Esophagus (tissue), 2 donors: ENCODE measurements at regions not wholly inside any gene's neighbourhood (a gene's known extent, or its start where the extent isn't known, plus 50 kb on each side); places are given as distances from the start of the nearest gene placed in this dataset.

Source experiments
- H3K27ac ChIP-seq, 2 donors: one replicate each; pipeline ENCODE4 v1.5.1; 2013; ENCODE audit warnings: low read depth in 2 of 2, mild to moderate bottlenecking in 2 of 2, inconsistent platforms in 1 of 2, low read length in 1 of 2, moderate library complexity in 1 of 2
- H3K27me3 ChIP-seq, 2 donors: one replicate each; pipeline ENCODE4 v1.6.1; 2013; ENCODE audit warnings: low read length in 2 of 2, control low read depth in 1 of 2, mild to moderate bottlenecking in 1 of 2; ENCODE audit not compliant: insufficient read depth in 2 of 2, control insufficient read depth in 1 of 2
- H3K36me3 ChIP-seq, 2 donors: one replicate each; pipeline ENCODE4 v1.6.1; 2013; ENCODE audit warnings: low read length in 1 of 2; ENCODE audit not compliant: control insufficient read depth in 2 of 2, insufficient read depth in 2 of 2
- H3K4me1 ChIP-seq, 2 donors: one replicate each; pipeline ENCODE4 v1.6.1; 2013; ENCODE audit warnings: low read length in 1 of 2; ENCODE audit not compliant: control insufficient read depth in 2 of 2, insufficient read depth in 2 of 2
- H3K4me3 ChIP-seq, 2 donors: one replicate each; pipeline ENCODE4 v1.5.1; 2013; ENCODE audit warnings: low read length in 2 of 2, mild to moderate bottlenecking in 2 of 2, low read depth in 1 of 2, moderate library complexity in 1 of 2
- H3K9me3 ChIP-seq, 2 donors: one replicate each; pipeline ENCODE4 v1.6.1; 2013; ENCODE audit warnings: mild to moderate bottlenecking in 2 of 2, low read depth in 1 of 2, low read length in 1 of 2, moderate library complexity in 1 of 2; ENCODE audit not compliant: control insufficient read depth in 2 of 2, insufficient read depth in 1 of 2
- WGBS, 2 donors: extraction: QIAGEN DNeasy Blood & Tissue Kit; methylation state at CpG; one replicate each; pipeline ENCODE4 v1.1.7; 2013; 5-methylcytosine and 5-hydroxymethylcytosine counted together
- donor health status: healthy with polysubstance abuse.
- donor health status: Bipolar disorder and iron deficiency.

DNA sequence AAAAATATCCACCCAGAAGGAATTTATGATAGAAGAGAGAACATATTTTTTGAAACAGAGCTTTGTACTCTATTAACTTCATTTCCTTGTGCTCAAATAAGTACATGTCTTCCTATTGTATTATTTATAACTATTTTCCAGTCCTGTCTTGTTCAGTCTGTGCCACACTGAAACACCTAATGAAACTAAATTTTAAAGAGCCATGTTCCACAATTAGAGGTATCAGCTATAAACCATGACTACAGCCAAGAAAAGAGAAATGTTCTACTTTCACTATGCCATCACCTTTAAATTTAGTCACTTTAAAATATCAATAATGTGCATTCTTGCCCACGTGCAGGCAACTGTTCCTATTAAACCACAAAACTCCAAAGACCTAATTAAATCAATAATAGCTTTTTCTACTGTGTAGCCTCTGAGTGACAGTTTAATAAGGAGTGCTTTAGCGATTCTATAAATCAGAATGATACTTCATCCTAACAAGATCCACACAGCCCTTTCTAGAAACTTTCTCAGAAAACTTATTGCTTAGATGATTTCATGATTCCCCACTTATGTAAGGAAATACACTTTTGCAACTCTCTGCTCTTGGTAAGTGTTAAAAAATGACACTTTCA is 404.9 kb upstream of the CHRM3 start:
- 51 to 54% methylated on average over 2 of the region's 2 CpGs for WGBS, 2 donors
- Histone ChIP-seq H3K4me3 (no peak overlapping the region), H3K27ac (no peak overlapping the region), H3K36me3 (no peaks in the 10 kb centered on the region), H3K4me1 (no peaks in the 10 kb centered on the region), H3K9me3 (no peaks in the 10 kb centered on the region), H3K27me3 (no peaks in the 10 kb centered on the region)

DNA sequence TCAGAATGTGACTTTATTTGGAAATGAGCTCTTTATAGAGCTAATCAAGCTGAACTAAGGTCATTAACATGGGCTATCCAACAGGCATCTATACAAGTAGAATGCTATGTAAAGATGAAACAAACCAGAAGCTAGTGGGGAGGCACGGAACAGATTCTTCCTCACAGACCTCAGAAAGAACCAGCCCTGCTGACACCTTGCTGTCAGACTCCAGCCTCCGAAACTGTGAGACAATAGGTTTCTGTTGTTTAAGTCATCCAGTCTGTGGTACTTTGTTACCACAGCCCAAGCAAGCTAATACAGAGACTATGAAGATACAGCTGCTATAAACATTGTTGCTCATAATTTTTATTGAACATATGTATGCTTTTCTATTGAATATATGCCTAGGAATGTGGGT is 406.3 kb upstream of the CHRM3 start:
- Histone ChIP-seq H3K36me3 (no peaks in the 10 kb centered on the region), H3K27ac (no peak overlapping the region), H3K9me3 (no peaks in the 10 kb centered on the region), H3K27me3 (no peaks in the 10 kb centered on the region), H3K4me3 (no peak overlapping the region), H3K4me1 (no peaks in the 10 kb centered on the region)
- WGBS, 2 donors, result 80 to 84% methylated on average over 2 of the region's 2 CpGs

DNA sequence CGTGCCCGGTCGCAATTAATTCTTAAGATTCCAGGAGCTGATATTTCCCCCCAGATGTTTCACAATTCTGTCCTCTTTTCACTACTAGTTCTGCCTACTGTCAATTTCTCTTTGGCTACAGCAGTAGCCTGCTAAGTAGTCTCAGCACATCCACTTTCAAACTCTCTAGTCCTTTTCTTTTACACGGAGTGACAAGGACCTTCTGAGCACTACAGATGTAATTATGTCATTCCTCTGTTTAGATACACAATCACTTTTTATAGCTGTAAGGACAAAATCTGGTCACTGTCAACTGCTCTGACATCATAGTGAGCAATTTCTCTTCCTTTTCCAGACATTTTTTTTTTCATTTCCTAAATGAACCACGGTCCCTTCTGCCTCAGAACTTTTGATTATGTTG is 421.7 kb upstream of the CHRM3 start:
- H3K27ac ChIP-seq, result no peak overlapping the region
- H3K4me3 ChIP-seq, result no peak overlapping the region
- H3K4me1 ChIP-seq, result no peaks in the 10 kb centered on the region
- H3K9me3 ChIP-seq, result no peaks in the 10 kb centered on the region
- H3K36me3 ChIP-seq, result no peaks in the 10 kb centered on the region
- no peaks in the 10 kb centered on the region for H3K27me3 ChIP-seq
- WGBS, 2 donors, result 67 to 68% methylated on average over 5 of the region's 5 CpGs

DNA sequence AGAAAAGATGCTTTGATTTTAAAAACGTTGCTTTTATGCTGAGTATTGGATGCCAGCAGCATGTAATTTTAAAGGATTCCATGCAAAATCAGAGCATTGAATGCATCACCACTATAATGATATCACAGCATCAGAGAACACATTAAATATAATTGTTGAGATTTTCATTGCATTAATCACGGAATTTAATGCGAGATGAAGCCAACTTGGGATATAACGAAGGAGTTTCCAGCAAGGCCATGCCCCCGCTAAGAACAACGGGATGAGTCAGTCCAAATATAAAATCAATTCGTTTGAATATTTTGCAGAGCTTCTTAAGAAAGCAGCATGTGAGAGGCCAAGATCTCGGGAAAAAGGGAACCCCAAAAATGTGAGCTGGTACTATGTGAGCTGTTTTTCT is 423.4 kb upstream of the CHRM3 start:
- 75 to 78% methylated on average over 8 of the region's 8 CpGs for WGBS, 2 donors
- Histone ChIP-seq H3K4me1 (no peaks in the 10 kb centered on the region), H3K27me3 (no peaks in the 10 kb centered on the region), H3K36me3 (no peaks in the 10 kb centered on the region), H3K27ac (no peak overlapping the region), H3K9me3 (no peaks in the 10 kb centered on the region), H3K4me3 (no peak overlapping the region)

DNA sequence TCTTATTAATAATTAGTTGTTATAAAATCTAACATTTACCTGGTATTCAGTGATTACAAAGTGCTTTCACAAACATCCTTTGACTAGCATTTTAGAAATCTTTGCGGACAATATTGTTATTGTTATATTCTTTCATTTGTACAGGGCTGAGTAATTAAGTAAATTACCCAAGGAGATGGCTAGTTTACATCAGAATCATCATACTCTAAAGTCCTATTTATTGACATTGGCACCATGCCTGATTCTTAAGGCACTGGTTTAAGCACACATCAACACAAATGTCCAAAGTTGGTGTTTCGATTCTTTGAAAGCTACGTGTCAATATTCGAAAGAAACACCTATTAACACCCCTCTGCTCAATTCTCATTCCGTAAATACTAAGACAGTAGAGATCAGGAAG is 424.6 kb upstream of the CHRM3 start:
- no peaks in the 10 kb centered on the region for H3K4me1 ChIP-seq
- H3K4me3 ChIP-seq, result no peak overlapping the region
- H3K9me3 ChIP-seq, result no peaks in the 10 kb centered on the region
- H3K36me3 ChIP-seq, result no peaks in the 10 kb centered on the region
- H3K27ac ChIP-seq, result no peak overlapping the region
- WGBS, 2 donors, result 56 to 61% methylated on average over 5 of the region's 5 CpGs
- no peaks in the 10 kb centered on the region for H3K27me3 ChIP-seq

DNA sequence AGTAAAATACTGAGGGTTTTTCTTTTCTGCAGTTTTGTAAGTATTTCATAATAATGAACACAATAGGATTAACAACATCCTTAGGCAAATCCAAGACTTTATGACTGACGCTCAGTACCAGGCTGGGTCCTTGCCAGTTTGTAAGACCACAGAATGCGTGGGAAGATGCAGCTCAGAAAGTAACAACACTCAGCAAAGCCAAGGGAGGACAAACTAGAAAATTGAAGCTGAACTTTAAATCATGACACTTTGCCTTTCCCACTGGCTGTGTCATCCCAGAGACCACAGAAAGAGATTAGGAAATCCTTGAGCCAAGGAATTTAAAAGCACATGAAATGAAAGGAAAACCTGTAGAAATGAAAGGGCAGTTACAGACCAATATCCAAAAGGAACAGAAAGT is 426.3 kb upstream of the CHRM3 start:
- no peak overlapping the region for H3K27ac ChIP-seq
- H3K4me3 ChIP-seq, result no peak overlapping the region
- H3K27me3 ChIP-seq, result no peaks in the 10 kb centered on the region
- no peaks in the 10 kb centered on the region for H3K9me3 ChIP-seq
- 30 to 43% methylated on average over 2 of the region's 2 CpGs for WGBS, 2 donors
- no peaks in the 10 kb centered on the region for H3K36me3 ChIP-seq
- H3K4me1 ChIP-seq, result no peaks in the 10 kb centered on the region

DNA sequence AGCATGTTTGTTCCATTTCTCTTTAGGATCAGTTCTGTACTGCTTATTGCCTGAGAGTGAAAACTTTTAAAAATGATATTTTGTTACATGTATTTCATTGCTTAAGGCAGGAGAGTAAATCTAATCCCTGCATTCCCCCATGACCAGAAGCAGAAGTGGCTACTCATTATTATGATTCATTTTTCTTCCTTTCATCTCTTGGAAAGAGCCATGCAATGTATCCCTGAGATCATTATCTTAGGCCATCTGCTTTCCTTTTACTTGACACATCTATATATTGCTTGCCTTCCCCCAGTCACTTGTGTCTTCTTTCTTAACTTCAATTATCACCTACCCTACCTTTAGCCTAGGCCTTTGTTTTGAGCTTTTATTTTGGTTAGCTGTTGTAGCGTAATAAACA is 430.4 kb upstream of the CHRM3 start:
- no peaks in the 10 kb centered on the region for H3K9me3 ChIP-seq
- H3K4me1 ChIP-seq, result no peaks in the 10 kb centered on the region
- H3K27ac ChIP-seq, result no peak overlapping the region
- WGBS, 2 donors, result 89 to 95% methylated on average over 1 of the region's 1 CpG
- no peak overlapping the region for H3K4me3 ChIP-seq
- no peaks in the 10 kb centered on the region for H3K27me3 ChIP-seq
- H3K36me3 ChIP-seq, result no peaks in the 10 kb centered on the region

DNA sequence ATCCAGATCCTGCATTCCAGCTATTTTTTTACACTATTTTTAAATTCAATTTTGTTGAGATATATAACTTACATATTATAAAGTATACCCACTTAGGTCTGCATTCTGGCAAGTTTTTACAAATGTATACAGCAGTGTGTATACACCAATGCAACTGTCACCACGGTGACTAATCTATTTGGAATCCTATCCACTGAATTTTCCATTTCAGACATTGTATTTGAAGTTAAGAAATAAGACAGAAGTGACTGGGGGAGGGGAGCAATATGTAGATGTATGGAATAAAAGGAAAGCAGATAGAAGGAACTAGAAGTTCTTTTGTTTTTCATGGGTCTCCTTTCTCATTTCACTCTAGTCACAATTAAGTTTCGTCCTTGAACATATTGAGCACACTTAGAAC is 431.5 kb upstream of the CHRM3 start:
- H3K4me1 ChIP-seq, result no peaks in the 10 kb centered on the region
- WGBS, 2 donors, result 62 to 71% methylated on average over 2 of the region's 2 CpGs
- H3K36me3 ChIP-seq, result no peaks in the 10 kb centered on the region
- no peak overlapping the region for H3K27ac ChIP-seq
- H3K4me3 ChIP-seq, result no peak overlapping the region
- no peaks in the 10 kb centered on the region for H3K9me3 ChIP-seq
- H3K27me3 ChIP-seq, result no peaks in the 10 kb centered on the region

DNA sequence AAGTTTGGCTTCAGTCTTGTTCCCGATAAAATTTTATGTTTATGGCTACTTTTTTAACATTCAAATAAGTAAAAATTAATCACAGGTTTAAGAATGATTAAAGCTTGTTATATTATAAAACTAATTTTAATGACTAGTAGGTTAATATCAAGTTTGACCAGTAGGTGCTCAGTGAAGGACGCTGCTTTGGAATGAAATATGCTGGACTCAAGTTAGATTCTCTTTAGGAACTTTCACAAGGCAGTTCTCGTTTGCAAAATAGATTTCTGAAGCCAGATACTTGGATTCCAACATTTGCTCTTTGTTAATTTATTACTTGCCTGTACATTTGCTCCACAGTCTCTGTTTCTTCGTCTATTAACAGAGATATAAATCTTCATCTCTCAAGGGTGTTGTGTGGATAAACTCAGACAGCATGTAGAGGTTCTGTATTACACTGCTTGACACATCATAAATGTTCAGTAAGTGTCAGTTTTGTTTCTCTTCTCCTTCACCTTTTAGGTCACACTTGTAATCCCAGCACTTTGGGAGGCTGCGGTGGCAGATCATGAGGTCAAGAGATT is 432.8 kb upstream of the CHRM3 start:
- WGBS, 2 donors, result 71% methylated on average over 5 of the region's 5 CpGs
- no peak overlapping the region for H3K4me3 ChIP-seq
- no peaks in the 10 kb centered on the region for H3K4me1 ChIP-seq
- H3K9me3 ChIP-seq, result no peaks in the 10 kb centered on the region
- H3K27ac ChIP-seq, result no peak overlapping the region
- no peaks in the 10 kb centered on the region for H3K36me3 ChIP-seq
- no peaks in the 10 kb centered on the region for H3K27me3 ChIP-seq

DNA sequence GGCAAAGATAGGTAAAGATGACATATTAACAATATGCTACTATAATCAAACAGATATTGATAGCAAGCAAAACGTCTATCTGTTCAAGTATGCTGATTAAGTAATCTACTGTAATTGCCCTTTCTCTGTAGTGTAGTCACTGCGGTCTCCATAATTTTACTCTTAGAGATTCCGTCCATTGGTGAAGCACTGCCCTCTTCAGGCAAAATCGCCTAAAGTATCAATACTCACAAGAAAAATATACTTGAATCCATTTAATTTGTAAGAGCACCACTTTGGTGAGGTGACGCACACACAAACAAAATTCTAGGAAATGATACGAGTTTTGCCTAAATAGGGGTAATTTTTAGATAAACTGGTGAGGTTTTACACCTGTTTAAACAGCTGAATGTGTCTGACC is 434.6 kb upstream of the CHRM3 start:
- H3K4me3 ChIP-seq, result no peak overlapping the region
- H3K4me1 ChIP-seq, result no peaks in the 10 kb centered on the region
- no peaks in the 10 kb centered on the region for H3K36me3 ChIP-seq
- no peaks in the 10 kb centered on the region for H3K27me3 ChIP-seq
- WGBS, 2 donors, result 32 to 35% methylated on average over 6 of the region's 6 CpGs
- no peak overlapping the region for H3K27ac ChIP-seq
- no peaks in the 10 kb centered on the region for H3K9me3 ChIP-seq
